PC-3 (cell line): ENCODE measurements at regions not wholly inside any gene's neighbourhood (a gene's known extent, or its start where the extent isn't known, plus 50 kb on each side); places are given as distances from the start of the nearest gene placed in this dataset.

Source experiments
- ATAC-seq: fragments of 200-7000 bp; cut with Tn5 transposase; 2 replicates; pipeline ENCODE4 v1.9.1; 2020; ENCODE audit warnings: mild to moderate bottlenecking, moderate library complexity
- BruUV-seq: library from RNA; stranded (reverse); fragments of 400-500 nt; replicated peaks from 2 replicates; lab custom pipeline; 2021; lab: Mats Ljungman, UMichigan
- CTCF ChIA-PET: fragments of 300-600 bp; sonication (Branson Sonifier 250); formaldehyde crosslinking; loops from one replicate; lab custom pipeline; 2022; ENCODE audit warnings: antibody characterized with exemption; lab: Charles Lee
- POLR2A ChIA-PET: fragments of 300-600 bp; sonication (Branson Sonifier 250); formaldehyde crosslinking; loops from one replicate; lab custom pipeline; 2022; ENCODE audit warnings: antibody characterized with exemption; ENCODE audit not compliant: unreplicated experiment; lab: Charles Lee
- DNase-seq: peaks from one replicate; pipeline ENCODE4 v3.0.0-alpha.2; 2015
- H2AFZ ChIP-seq: fragments of 300-600 bp; sonication (generic); 2 replicates; pipeline ENCODE4 v1.6.0; 2016; ENCODE audit warnings: antibody characterized with exemption, low read length
- H3F3A ChIP-seq: fragments of 300-600 bp; sonication (generic); one replicate; pipeline ENCODE4 v1.6.0; 2017; ENCODE audit warnings: antibody characterized with exemption, low read length, control low read depth, mild to moderate bottlenecking; ENCODE audit not compliant: unreplicated experiment
- H3K27ac ChIP-seq: fragments of 300-600 bp; sonication (generic); 2 replicates; pipeline ENCODE4 v1.5.1; 2016; ENCODE audit warnings: mild to moderate bottlenecking, low read length
- H3K27me3 ChIP-seq: fragments of 300-600 bp; sonication (generic); 2 replicates; pipeline ENCODE4 v1.6.1; 2016; ENCODE audit warnings: low read length, mixed read lengths
- H3K36me3 ChIP-seq: fragments of 300-600 bp; sonication (generic); 2 replicates; pipeline ENCODE4 v1.6.1; 2016; ENCODE audit warnings: low read depth, mixed run types, low read length, mixed read lengths
- H3K4me1 ChIP-seq: fragments of 300-600 bp; sonication (generic); 2 replicates; pipeline ENCODE4 v1.5.1; 2016; ENCODE audit warnings: low read length; ENCODE audit not compliant: insufficient read depth
- H3K4me2 ChIP-seq: fragments of 300-600 bp; sonication (generic); 2 replicates; pipeline ENCODE4 v1.6.0; 2016; ENCODE audit warnings: low read length
- H3K4me3 ChIP-seq: fragments of 300-600 bp; sonication (generic); 2 replicates; pipeline ENCODE4 v1.5.1; 2016; ENCODE audit warnings: mild to moderate bottlenecking, low read length, mixed read lengths
- H3K79me2 ChIP-seq: fragments of 300-600 bp; sonication (generic); 2 replicates; pipeline ENCODE4 v1.6.1; 2017; ENCODE audit warnings: low read length, mixed read lengths
- H3K9ac ChIP-seq: fragments of 300-600 bp; sonication (generic); 2 replicates; pipeline ENCODE4 v1.6.0; 2016; ENCODE audit warnings: mild to moderate bottlenecking, low read length
- H3K9me2 ChIP-seq: fragments of 300-600 bp; sonication (generic); replicated peaks from 2 replicates; pipeline ENCODE4 v1.6.1; 2016; ENCODE audit warnings: mixed run types, low read length, mixed read lengths
- H3K9me3 ChIP-seq: fragments of 300-600 bp; sonication (generic); 2 replicates; pipeline ENCODE4 v1.6.1; 2016; ENCODE audit warnings: low read length, mixed read lengths
- H4K20me1 ChIP-seq: fragments of 300-600 bp; sonication (generic); 2 replicates; pipeline ENCODE4 v1.6.1; 2016; ENCODE audit warnings: low read length, mixed read lengths
- CTCF ChIP-seq: fragments of 300-600 bp; sonication (generic); conservative IDR thresholded peaks from 2 replicates; pipeline ENCODE4 v1.5.1; 2017; ENCODE audit warnings: antibody characterized with exemption, low read depth, mild to moderate bottlenecking, low read length
- EZH2 ChIP-seq: fragments of 300-600 bp; sonication (generic); IDR thresholded peaks from one replicate; pipeline ENCODE4 v1.6.1; 2017; ENCODE audit warnings: antibody characterized with exemption, mild to moderate bottlenecking, low read length; ENCODE audit not compliant: unreplicated experiment
- EZH2phosphoT487 ChIP-seq: fragments of 300-600 bp; sonication (generic); IDR thresholded peaks from 2 replicates; pipeline ENCODE4 v1.6.1; 2018; ENCODE audit warnings: mild to moderate bottlenecking, antibody characterized with exemption, low read length, borderline replicate concordance
- intact Hi-C: fragments of 100-400 bp; cut with micrococcal nuclease; formaldehyde crosslinking; loops from 2 replicates; pipeline ENCODE4 v1.9.0; 2023

- CTCF ChIA-PET: no interaction called here
- no peak overlapping the region for H3K9ac ChIP-seq
- no peaks in the 10 kb centered on the region for H3K4me1 ChIP-seq
- no peaks in the 10 kb centered on the region for H4K20me1 ChIP-seq
- POLR2A ChIA-PET: no interaction called here
- BruUV-seq: no TSS peak
- H3K4me3 ChIP-seq: no peak overlapping the region
- no peak for TF ChIP-seq EZH2phosphoT487
- TF ChIP-seq CTCF: no peak
- no peak for TF ChIP-seq EZH2
- H3K27ac ChIP-seq: no peak overlapping the region
- 0 out of 2 replicates have a peak, but pooled peaks cover 14% of the 10 kb centered on the region for H3K9me3 ChIP-seq
- intact Hi-C loops: no loop called here
- no peaks in the 10 kb centered on the region for H3F3A ChIP-seq
- no peaks in the 10 kb centered on the region for H3K9me2 ChIP-seq
- no peaks in the 10 kb centered on the region for H3K36me3 ChIP-seq
- ATAC-seq: no peak
- H3K4me2 ChIP-seq: no peak overlapping the region
- H3K79me2 ChIP-seq: no peaks in the 10 kb centered on the region
- H2AFZ ChIP-seq: no peak overlapping the region
- DNase-seq: no peak
- no peaks in the 10 kb centered on the region for H3K27me3 ChIP-seq
These were observed 331.1 kb upstream of the B3GAT1 start for GRCh38 chr11:134742956-134743819.

DNA sequence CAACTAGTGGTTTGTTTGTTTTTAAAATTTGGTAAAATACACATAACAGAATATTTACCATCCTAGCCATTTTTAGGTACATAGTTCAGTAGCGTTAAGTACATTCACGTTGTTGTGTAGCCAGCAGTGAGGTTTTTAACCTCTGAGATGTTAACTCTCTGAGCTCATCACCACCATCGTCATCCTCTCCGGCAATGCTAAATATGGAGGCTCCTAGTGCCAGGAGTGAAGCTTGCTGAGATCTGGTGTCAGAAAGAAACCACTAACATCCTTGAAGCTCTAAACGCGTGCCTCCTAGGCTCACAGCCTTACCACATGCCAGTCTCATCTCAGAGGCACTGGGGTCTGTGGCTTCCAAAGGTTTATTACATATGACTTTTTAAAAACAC, 330.2 kb upstream of the B3GAT1 start:
- CTCF ChIA-PET: no interaction called here
- no peak overlapping the region for H3K4me3 ChIP-seq
- no peak overlapping the region for H2AFZ ChIP-seq
- DNase-seq (no peak), ATAC-seq (no peak)
- H3K9me2 ChIP-seq: no peaks in the 10 kb centered on the region
- H3K9ac ChIP-seq: no peak overlapping the region
- H3K27ac ChIP-seq: no peak overlapping the region
- TF ChIP-seq EZH2 (no peak), CTCF (no peak), EZH2phosphoT487 (no peak)
- H3K79me2 ChIP-seq: no peaks in the 10 kb centered on the region
- no TSS peak for BruUV-seq
- no peaks in the 10 kb centered on the region for H3K36me3 ChIP-seq
- no peaks in the 10 kb centered on the region for H4K20me1 ChIP-seq
- POLR2A ChIA-PET: no interaction called here
- H3K4me2 ChIP-seq: no peak overlapping the region
- no peaks in the 10 kb centered on the region for H3K27me3 ChIP-seq
- 0 out of 2 replicates have a peak, but pooled peaks cover 6% of the 10 kb centered on the region for H3K9me3 ChIP-seq
- intact Hi-C loops: no loop called here
- no peaks in the 10 kb centered on the region for H3F3A ChIP-seq
- H3K4me1 ChIP-seq: no peaks in the 10 kb centered on the region
